Vagina (tissue), 2 donors: ENCODE measurements at regions not wholly inside any gene's neighbourhood (a gene's known extent, or its start where the extent isn't known, plus 50 kb on each side); places are given as distances from the start of the nearest gene placed in this dataset.

Experiments used
- DNase-seq, 2 donors: peaks; one replicate each; pipeline ENCODE4 v3.0.0-alpha.2; 2017; ENCODE audit errors: extremely low spot score in 2 of 2
- H3K27ac ChIP-seq: fragments of 200-600 bp; sonication (generic); one replicate; pipeline ENCODE4 v1.5.1; 2019
- H3K27me3 ChIP-seq: fragments of 200-600 bp; sonication (generic); one replicate; pipeline ENCODE4 v1.5.1; 2019
- H3K36me3 ChIP-seq, 2 donors: fragments of 200-600 bp; sonication (generic); one replicate each; pipeline ENCODE4 v1.5.1; 2017 to 2019
- H3K4me1 ChIP-seq: fragments of 200-600 bp; sonication (generic); one replicate; pipeline ENCODE4 v1.5.1; 2019
- H3K4me3 ChIP-seq, 2 donors: fragments of 200-600 bp; sonication (generic); 1 replicate in 1 of 2; 2 replicates in 1 of 2; pipeline ENCODE4 v1.5.1; 2016 to 2019
- H3K9me3 ChIP-seq: fragments of 200-600 bp; sonication (generic); one replicate; pipeline ENCODE4 v1.5.1; 2019
- CTCF ChIP-seq, 3 experiments: fragments of 450-650 bp in 2 of 3; fragments of 200-600 bp in 1 of 3; sonication (generic) in 1 of 3; IDR thresholded peaks; one replicate each; pipeline ENCODE4 v1.5.1; 2017 to 2019; ENCODE audit warnings: antibody characterized with exemption in 3 of 3, mild to moderate bottlenecking in 2 of 3, moderate library complexity in 2 of 3
- POLR2A ChIP-seq, 2 donors: fragments of 450-650 bp; IDR thresholded peaks; one replicate each; pipeline ENCODE4 v1.6.1; 2017; ENCODE audit warnings: antibody characterized with exemption in 2 of 2, mild to moderate bottlenecking in 2 of 2, moderate library complexity in 2 of 2
- POLR2AphosphoS5 ChIP-seq, 2 donors: sonication (generic); formaldehyde crosslinking; IDR thresholded peaks; one replicate each; pipeline ENCODE4 v1.9.0; 2017; ENCODE audit warnings: antibody characterized with exemption in 2 of 2, mild to moderate bottlenecking in 2 of 2, low read depth in 1 of 2; ENCODE audit not compliant: insufficient read depth in 1 of 2
- intact Hi-C: fragments of 100-400 bp; cut with DNase I; formaldehyde crosslinking; loops from one replicate; pipeline ENCODE4 v1.15.1; 2023

DNA sequence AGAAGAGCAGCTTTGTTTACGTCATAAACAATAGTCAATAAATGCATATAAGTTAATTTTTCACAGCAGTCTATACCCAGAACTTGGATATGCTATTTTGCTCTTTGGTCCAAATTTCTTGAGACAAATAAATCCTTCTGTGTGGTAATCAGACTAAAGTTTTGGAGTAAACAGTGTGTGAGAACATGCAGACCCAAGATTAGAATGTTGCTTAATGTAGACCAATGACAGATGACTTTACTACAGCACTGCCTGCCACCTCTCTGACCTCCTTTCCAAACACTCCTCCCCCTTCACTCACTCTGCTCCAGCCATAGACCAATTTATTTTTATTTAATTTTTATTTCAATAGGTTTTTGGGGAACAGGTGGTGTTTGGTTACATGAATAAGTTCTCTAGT lies 115.3 kb upstream of the TANK start:
- Histone ChIP-seq H3K9me3 (no peaks in the 10 kb centered on the region), H3K4me3 (no peak overlapping the region), H3K27me3 (no peaks in the 10 kb centered on the region), H3K4me1 (no peaks in the 10 kb centered on the region), H3K36me3 (no peaks in the 10 kb centered on the region), H3K27ac (no peak overlapping the region)
- intact Hi-C loops: no loop called here
- TF ChIP-seq POLR2A (IDR thresholded peaks at IDR 0.05) (no peak), POLR2AphosphoS5 (IDR thresholded peaks at IDR 0.05; ENCODE audit: insufficient read depth in 1 of 2, low read depth in 1 of 2) (peak in 1 of 2 donors; percentile 36), CTCF (IDR thresholded peaks at IDR 0.05) (no peak)
- DNase-seq: no peak

- no peak for DNase-seq
- no peaks in the 10 kb centered on the region for H3K9me3 ChIP-seq
- no peaks in the 10 kb centered on the region for H3K36me3 ChIP-seq
- H3K4me3 ChIP-seq: no peak overlapping the region
- H3K4me1 ChIP-seq: no peaks in the 10 kb centered on the region
- H3K27me3 ChIP-seq: no peaks in the 10 kb centered on the region
- H3K27ac ChIP-seq: no peak overlapping the region
- intact Hi-C loops: no loop called here
- no peak for TF ChIP-seq POLR2A (IDR thresholded peaks at IDR 0.05)
Measured at GRCh38 chr2:161045726-161046125, 114.5 kb upstream of the TANK start.

DNA sequence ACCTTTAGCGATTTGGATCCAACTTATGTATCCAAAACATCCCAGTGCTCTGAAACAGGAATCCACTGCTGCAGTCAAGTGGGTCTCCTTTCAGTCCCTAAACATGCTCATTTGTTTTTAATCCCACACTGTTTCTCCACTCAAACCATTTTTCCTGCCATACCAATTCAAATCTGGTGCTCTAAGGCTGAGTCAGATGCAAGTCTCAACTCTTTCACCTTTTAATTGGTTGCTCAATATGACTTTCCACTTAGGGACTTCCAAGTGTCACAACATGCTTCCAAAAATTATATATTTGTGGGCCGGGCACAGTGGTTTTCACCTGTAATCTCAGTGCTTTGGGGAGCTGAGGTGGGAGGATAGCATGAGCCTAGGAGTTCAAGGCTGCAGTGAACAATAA lies 113.4 kb upstream of the TANK start:
- Histone ChIP-seq H3K9me3 (no peaks in the 10 kb centered on the region), H3K27me3 (no peaks in the 10 kb centered on the region), H3K27ac (no peak overlapping the region), H3K4me1 (no peaks in the 10 kb centered on the region), H3K4me3 (no peak overlapping the region), H3K36me3 (no peaks in the 10 kb centered on the region)
- TF ChIP-seq POLR2A (IDR thresholded peaks at IDR 0.05): no peak
- no peak for TF ChIP-seq POLR2AphosphoS5 (IDR thresholded peaks at IDR 0.05; ENCODE audit: insufficient read depth in 1 of 2, low read depth in 1 of 2)
- TF ChIP-seq CTCF (IDR thresholded peaks at IDR 0.05): no peak
- intact Hi-C loops: no loop called here
- no peak for DNase-seq

GRCh38 chr2:161048317-161048716 lies 111.9 kb upstream of the TANK start:
- DNase-seq: no peak
- Histone ChIP-seq H3K4me3 (no peak overlapping the region), H3K9me3 (no peaks in the 10 kb centered on the region), H3K27me3 (no peaks in the 10 kb centered on the region), H3K4me1 (no peaks in the 10 kb centered on the region), H3K27ac (no peak overlapping the region), H3K36me3 (no peaks in the 10 kb centered on the region)
- TF ChIP-seq CTCF (IDR thresholded peaks at IDR 0.05): no peak
- TF ChIP-seq POLR2AphosphoS5 (IDR thresholded peaks at IDR 0.05; ENCODE audit: insufficient read depth in 1 of 2, low read depth in 1 of 2): no peak
- no peak for TF ChIP-seq POLR2A (IDR thresholded peaks at IDR 0.05)
- intact Hi-C loops: no loop called here

DNA sequence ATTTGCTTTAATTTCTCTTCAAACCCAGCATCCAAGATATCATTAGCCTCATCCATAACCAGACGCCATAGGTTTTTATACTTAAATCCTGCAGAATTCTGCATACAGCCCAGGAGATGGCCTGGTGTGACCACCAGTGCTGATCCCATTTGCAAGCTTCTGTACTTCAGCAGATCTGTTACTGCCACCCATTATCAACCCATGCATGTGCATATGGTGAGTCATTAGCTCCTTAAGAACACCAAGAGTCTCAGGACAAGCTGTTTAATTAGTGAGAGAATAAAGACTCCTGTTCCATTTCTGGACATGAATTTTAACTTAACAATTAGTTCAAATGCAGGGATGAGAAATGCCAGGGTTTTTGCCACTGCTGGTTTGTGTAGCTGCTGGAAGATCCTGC lies 110.7 kb upstream of the TANK start:
- no peak for DNase-seq
- H3K27ac ChIP-seq: no peak overlapping the region
- intact Hi-C loops: no loop called here
- no peaks in the 10 kb centered on the region for H3K9me3 ChIP-seq
- no peaks in the 10 kb centered on the region for H3K27me3 ChIP-seq
- no peak for TF ChIP-seq POLR2AphosphoS5 (IDR thresholded peaks at IDR 0.05; ENCODE audit: insufficient read depth in 1 of 2, low read depth in 1 of 2)
- no peak for TF ChIP-seq POLR2A (IDR thresholded peaks at IDR 0.05)
- TF ChIP-seq CTCF (IDR thresholded peaks at IDR 0.05): no peak
- H3K4me1 ChIP-seq: no peaks in the 10 kb centered on the region
- H3K4me3 ChIP-seq: no peak overlapping the region
- no peaks in the 10 kb centered on the region for H3K36me3 ChIP-seq

DNA sequence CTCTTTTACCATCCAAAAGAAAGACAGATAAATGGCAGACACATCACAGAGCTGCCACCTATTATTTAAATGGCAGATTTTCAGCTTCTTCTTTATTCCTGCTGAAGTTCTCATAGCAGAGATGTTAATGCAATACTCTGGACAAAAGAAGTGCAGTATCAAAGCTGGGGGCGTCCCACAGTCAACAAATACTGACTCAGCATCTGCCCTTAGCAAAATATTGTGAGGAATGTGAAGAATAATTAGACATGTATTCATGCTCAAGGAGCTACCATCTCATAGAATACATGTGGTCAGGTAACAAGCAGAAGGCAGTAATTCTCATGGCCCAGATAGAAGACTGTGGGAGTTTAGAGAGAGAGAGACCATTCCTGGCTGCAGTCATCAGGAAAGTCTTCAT lies 108.0 kb upstream of the TANK start:
- no peaks in the 10 kb centered on the region for H3K4me1 ChIP-seq
- H3K27ac ChIP-seq: no peak overlapping the region
- H3K36me3 ChIP-seq: no peaks in the 10 kb centered on the region
- no peak overlapping the region for H3K4me3 ChIP-seq
- no peak for DNase-seq
- TF ChIP-seq POLR2AphosphoS5 (IDR thresholded peaks at IDR 0.05; ENCODE audit: insufficient read depth in 1 of 2, low read depth in 1 of 2) (no peak), POLR2A (IDR thresholded peaks at IDR 0.05) (no peak), CTCF (IDR thresholded peaks at IDR 0.05) (no peak)
- H3K27me3 ChIP-seq: no peaks in the 10 kb centered on the region
- no peaks in the 10 kb centered on the region for H3K9me3 ChIP-seq
- intact Hi-C loops: no loop called here
